Osteoblast (primary cell): ENCODE measurements at regions not wholly inside any gene's neighbourhood (a gene's known extent, or its start where the extent isn't known, plus 50 kb on each side); places are given as distances from the start of the nearest gene placed in this dataset.

Source experiments
- DNase-seq: peaks from one replicate; pipeline ENCODE4 v3.0.0; 2011; ENCODE audit warnings: low spot score, mixed read lengths; ENCODE audit not compliant: insufficient read length; ENCODE audit errors: missing footprints
- H2AFZ ChIP-seq: 2 replicates; pipeline ENCODE4 v1.6.0; 2011; ENCODE audit warnings: mild to moderate bottlenecking, low read length
- H3K27ac ChIP-seq: 2 replicates; pipeline ENCODE4 v1.5.1; 2011; ENCODE audit warnings: mild to moderate bottlenecking, low read depth, low read length, moderate library complexity
- H3K27me3 ChIP-seq: 2 replicates; pipeline ENCODE4 v1.6.0; 2012; ENCODE audit warnings: mild to moderate bottlenecking, control low read depth, inconsistent platforms, low read length, moderate library complexity; ENCODE audit not compliant: insufficient read depth
- H3K36me3 ChIP-seq: 2 replicates; pipeline ENCODE4 v1.5.1; 2011; ENCODE audit warnings: mild to moderate bottlenecking, low read length, control low read depth, moderate library complexity; ENCODE audit not compliant: insufficient read depth
- H3K4me1 ChIP-seq: 2 replicates; pipeline ENCODE4 v1.5.1; 2011; ENCODE audit warnings: mild to moderate bottlenecking, low read length, control low read depth, moderate library complexity; ENCODE audit not compliant: insufficient read depth
- H3K4me2 ChIP-seq: 2 replicates; pipeline ENCODE4 v1.6.0; 2011; ENCODE audit warnings: mild to moderate bottlenecking, low read length; ENCODE audit not compliant: insufficient read depth
- H3K4me3 ChIP-seq: fragments of 200-600 bp; sonication (generic); 3 replicates; pipeline ENCODE4 v1.5.1; 2012; ENCODE audit warnings: mild to moderate bottlenecking, low read length, inconsistent platforms; ENCODE audit not compliant: insufficient read depth
- H3K79me2 ChIP-seq: 2 replicates; pipeline ENCODE4 v1.6.0; 2012; ENCODE audit warnings: mild to moderate bottlenecking, low read length, control low read depth, inconsistent platforms; ENCODE audit not compliant: insufficient read depth
- H3K9me3 ChIP-seq: 2 replicates; pipeline ENCODE4 v1.5.1; 2011; ENCODE audit warnings: low read depth, low read length, control low read depth
- H4K20me1 ChIP-seq: 2 replicates; pipeline ENCODE4 v1.6.0; 2012; ENCODE audit warnings: mild to moderate bottlenecking, low read length, control low read depth; ENCODE audit not compliant: insufficient read depth
- TF ChIP-seq, protein P1 (sequence below): IDR thresholded peaks from 2 replicates; pipeline ENCODE4 v1.5.1; 2011; ENCODE audit warnings: mild to moderate bottlenecking, low read depth, low read length, moderate library complexity; ENCODE audit errors: extremely low read depth

DNA sequence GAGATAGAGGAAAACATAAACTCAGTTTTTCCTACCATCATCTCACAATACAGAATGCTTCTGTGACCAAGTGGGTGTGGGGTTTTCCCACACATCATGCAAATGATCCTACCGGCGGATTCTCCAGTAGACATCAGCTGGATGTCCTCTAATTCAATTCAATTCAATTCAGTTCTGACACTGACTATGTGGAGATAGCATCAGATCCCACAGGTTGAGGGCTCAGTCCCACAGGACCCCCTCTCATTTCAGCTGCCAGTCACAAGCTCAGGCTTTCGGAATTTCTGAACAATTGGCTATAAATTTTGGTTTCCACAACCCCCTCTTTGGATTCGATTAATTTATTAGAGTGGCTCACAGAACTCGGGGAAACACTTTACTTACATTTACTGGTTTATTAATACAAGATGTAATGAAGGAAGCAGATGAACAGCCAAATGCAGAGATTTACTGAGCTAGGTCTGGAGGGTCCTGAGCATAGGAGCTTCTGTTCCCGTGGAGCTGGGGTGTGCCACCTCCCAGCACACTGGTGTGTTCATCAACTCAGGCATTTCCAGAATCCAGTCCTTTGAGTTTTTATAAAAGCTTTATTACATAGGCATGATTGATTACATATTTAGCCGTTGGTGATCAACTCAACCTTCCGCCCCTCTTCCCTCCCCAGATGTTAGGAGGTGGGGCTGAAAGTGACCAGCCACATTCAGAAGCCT lies 350.1 kb downstream of the MYCN start:
- TF ChIP-seq, protein P1, sequence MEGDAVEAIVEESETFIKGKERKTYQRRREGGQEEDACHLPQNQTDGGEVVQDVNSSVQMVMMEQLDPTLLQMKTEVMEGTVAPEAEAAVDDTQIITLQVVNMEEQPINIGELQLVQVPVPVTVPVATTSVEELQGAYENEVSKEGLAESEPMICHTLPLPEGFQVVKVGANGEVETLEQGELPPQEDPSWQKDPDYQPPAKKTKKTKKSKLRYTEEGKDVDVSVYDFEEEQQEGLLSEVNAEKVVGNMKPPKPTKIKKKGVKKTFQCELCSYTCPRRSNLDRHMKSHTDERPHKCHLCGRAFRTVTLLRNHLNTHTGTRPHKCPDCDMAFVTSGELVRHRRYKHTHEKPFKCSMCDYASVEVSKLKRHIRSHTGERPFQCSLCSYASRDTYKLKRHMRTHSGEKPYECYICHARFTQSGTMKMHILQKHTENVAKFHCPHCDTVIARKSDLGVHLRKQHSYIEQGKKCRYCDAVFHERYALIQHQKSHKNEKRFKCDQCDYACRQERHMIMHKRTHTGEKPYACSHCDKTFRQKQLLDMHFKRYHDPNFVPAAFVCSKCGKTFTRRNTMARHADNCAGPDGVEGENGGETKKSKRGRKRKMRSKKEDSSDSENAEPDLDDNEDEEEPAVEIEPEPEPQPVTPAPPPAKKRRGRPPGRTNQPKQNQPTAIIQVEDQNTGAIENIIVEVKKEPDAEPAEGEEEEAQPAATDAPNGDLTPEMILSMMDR: no peak
- Histone ChIP-seq H3K27ac (no peak overlapping the region), H3K36me3 (no peaks in the 10 kb centered on the region), H3K79me2 (no peaks in the 10 kb centered on the region), H2AFZ (no peak overlapping the region), H4K20me1 (no peaks in the 10 kb centered on the region), H3K9me3 (peaks cover 3% of the 10 kb centered on the region), H3K4me1 (no peaks in the 10 kb centered on the region), H3K4me3 (no peak overlapping the region), H3K4me2 (no peak overlapping the region), H3K27me3 (no peaks in the 10 kb centered on the region)
- no peak for DNase-seq

DNA sequence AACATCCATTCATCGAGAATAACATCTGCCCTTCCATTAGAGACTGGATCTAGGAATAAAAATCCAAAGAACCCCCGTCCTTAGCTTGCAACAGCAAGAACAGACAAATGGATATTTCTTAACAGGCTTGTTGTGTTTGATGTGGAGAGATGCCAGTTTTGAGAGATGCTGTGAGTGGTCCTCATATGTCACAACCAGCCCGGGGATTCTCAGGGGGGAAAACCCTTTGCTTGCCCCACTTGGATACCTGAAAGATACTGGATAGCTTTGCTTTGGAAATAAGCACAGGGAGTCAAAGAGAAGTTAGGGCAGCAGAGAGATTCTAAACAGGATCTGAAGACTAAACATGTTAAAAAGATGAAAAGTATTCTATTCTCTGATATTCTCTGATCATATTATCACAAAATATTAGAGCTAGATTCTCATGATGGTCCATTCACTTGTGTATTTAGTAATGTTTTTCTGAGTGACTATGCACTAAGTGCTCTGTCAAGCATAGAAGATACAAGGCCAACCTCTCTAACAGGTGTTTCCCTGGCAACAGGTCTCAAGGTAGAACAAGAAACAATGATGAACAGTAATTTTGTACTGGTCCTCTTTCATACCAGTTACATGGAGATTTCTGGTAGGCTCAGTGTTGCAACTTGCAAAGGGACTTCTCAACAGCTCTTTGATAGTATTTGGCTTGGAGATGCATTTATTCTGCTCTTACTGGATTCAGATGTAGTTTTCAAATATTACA lies 348.2 kb downstream of the MYCN start:
- DNase-seq: no peak
- Histone ChIP-seq H3K4me1 (no peaks in the 10 kb centered on the region), H3K27me3 (no peaks in the 10 kb centered on the region), H3K4me2 (no peak overlapping the region), H3K4me3 (no peak overlapping the region), H4K20me1 (no peaks in the 10 kb centered on the region), H3K36me3 (no peaks in the 10 kb centered on the region), H3K27ac (no peak overlapping the region), H2AFZ (no peak overlapping the region), H3K79me2 (no peaks in the 10 kb centered on the region), H3K9me3 (peaks cover 3% of the 10 kb centered on the region)
- TF ChIP-seq, protein P1: no peak

DNA sequence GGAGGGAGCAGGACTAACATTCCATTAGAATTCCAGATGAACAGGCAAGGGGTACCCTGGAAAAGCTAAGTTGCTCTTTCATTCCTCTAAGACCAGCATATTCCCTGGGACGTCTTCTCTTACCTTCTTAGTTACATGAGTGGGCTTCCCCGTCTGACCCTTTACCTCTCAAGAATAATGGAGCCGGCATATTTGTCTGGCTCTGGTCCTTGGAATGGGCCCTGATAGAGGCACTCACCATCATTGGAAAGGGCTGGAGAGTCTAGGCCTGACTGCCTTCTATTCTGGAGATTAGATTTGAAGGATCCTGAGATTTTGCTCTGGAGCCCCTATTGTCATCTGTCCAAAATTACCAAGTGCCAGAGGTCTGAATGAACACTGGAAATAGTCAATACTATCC lies 347.5 kb downstream of the MYCN start:
- DNase-seq: no peak
- H3K4me3 ChIP-seq: no peak overlapping the region
- H2AFZ ChIP-seq: no peak overlapping the region
- TF ChIP-seq, protein P1: no peak
- H4K20me1 ChIP-seq: no peaks in the 10 kb centered on the region
- no peak overlapping the region for H3K4me2 ChIP-seq
- no peaks in the 10 kb centered on the region for H3K4me1 ChIP-seq
- no peaks in the 10 kb centered on the region for H3K36me3 ChIP-seq
- no peaks in the 10 kb centered on the region for H3K27me3 ChIP-seq
- H3K9me3 ChIP-seq: peaks cover 3% of the 10 kb centered on the region
- H3K79me2 ChIP-seq: no peaks in the 10 kb centered on the region
- H3K27ac ChIP-seq: no peak overlapping the region

DNA sequence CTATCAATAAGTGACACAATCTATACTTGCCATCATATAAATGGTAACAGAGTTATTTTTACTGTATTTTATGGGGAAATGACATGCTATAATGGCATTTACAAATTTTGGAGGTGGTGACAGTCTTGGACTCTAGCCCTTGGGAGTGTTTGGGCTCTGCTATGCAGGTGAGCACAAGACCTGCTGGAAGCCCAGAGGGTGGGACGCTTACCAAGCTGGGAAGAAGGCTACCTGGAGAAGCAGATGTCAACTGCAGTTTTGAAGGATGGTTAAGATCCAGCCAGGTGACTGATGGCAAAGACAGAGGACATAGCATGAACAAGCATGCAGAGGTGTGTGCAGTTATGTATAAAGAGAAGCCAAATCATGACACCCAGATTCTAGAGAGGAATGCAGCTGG lies 346.9 kb downstream of the MYCN start:
- Histone ChIP-seq H3K4me1 (no peaks in the 10 kb centered on the region), H3K4me3 (no peak overlapping the region), H3K36me3 (no peaks in the 10 kb centered on the region), H3K79me2 (no peaks in the 10 kb centered on the region), H2AFZ (no peak overlapping the region), H3K27ac (no peak overlapping the region), H3K27me3 (no peaks in the 10 kb centered on the region), H3K9me3 (peaks cover 3% of the 10 kb centered on the region), H4K20me1 (no peaks in the 10 kb centered on the region), H3K4me2 (no peak overlapping the region)
- TF ChIP-seq, protein P1: no peak
- no peak for DNase-seq
